Lower leg skin (tissue), 3 donors: ENCODE measurements at regions not wholly inside any gene's neighbourhood (a gene's known extent, or its start where the extent isn't known, plus 50 kb on each side); places are given as distances from the start of the nearest gene placed in this dataset.

Source experiments
- CTCF ChIP-seq, 3 donors: fragments of 450-650 bp; IDR thresholded peaks; one replicate each; pipeline ENCODE4 v1.5.1; 2016; ENCODE audit warnings: antibody characterized with exemption in 3 of 3, mild to moderate bottlenecking in 3 of 3, moderate library complexity in 2 of 3
- POLR2A ChIP-seq, 2 donors: fragments of 450-650 bp; IDR thresholded peaks; one replicate each; pipeline ENCODE4 v1.6.1; 2016 to 2017; ENCODE audit warnings: antibody characterized with exemption in 2 of 2, mild to moderate bottlenecking in 1 of 2, moderate library complexity in 1 of 2

- no peak for TF ChIP-seq CTCF (IDR thresholded peaks at IDR 0.05)
- no peak for TF ChIP-seq POLR2A (IDR thresholded peaks at IDR 0.05)
Measured at GRCh38 chr19:28989739-28990138, 223.2 kb downstream of the UQCRFS1 start.
